ENCODE measurements at regions not wholly inside any gene's neighbourhood (a gene's known extent, or its start where the extent isn't known, plus 50 kb on each side); places are given as distances from the start of the nearest gene placed in this dataset.
"Not testable (repeated sequence)": the region's sequence is repeated elsewhere in the genome, so short reads cannot be mapped to it uniquely, and the experiment has no call there.

DNA sequence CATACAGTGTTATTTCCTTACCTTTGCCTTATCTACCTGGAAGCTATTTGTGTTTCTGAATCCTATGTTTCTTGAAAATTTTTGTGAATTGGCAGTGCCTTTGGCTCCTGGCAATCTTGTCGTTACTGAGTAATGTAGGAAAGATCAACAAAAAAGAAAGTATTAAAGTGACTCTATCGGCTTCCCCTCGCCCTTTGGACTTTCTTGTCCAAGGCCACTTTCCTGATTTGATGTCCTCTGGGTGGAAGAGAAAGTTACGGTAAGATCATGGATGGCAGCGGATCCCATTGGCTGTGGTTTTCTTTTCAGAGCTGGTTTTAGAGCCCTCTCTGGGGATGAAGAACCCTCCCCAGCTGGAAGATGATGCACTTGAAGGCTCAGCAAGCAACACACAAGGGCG lies 324.9 kb upstream of the COX7C start:
- H3K9me2 ChIP-seq (ENCODE audit: insufficient read depth, low read length); H3K9ac ChIP-seq (ENCODE audit: low read length); H3K4me2 ChIP-seq (ENCODE audit: low read length); H4K20me1 ChIP-seq (ENCODE audit: insufficient read depth); H2AFZ ChIP-seq (ENCODE audit: low read depth, low read length); H3K9me3 ChIP-seq (ENCODE audit: low read length); H3F3A ChIP-seq (ENCODE audit: insufficient read depth, low read length, poor library complexity, severe bottlenecking); H3K27me3 ChIP-seq (ENCODE audit: insufficient read depth, low read depth, low read length); H3K79me2 ChIP-seq (replicated peaks; ENCODE audit: insufficient read depth, low read length); H3K4me3 ChIP-seq (ENCODE audit: low read length); H3K27ac ChIP-seq (ENCODE audit: low read length); H3K36me3 ChIP-seq (ENCODE audit: insufficient read depth, low read length): not testable (repeated sequence)

GRCh38 chr5:86302643-86303042 lies 315.1 kb upstream of the COX7C start:
- not testable (repeated sequence) for H3K9ac ChIP-seq (ENCODE audit: low read length); H3K79me2 ChIP-seq (replicated peaks; ENCODE audit: insufficient read depth, low read length); H3K27me3 ChIP-seq (ENCODE audit: insufficient read depth, low read depth, low read length); H3K27ac ChIP-seq (ENCODE audit: low read length); H3K36me3 ChIP-seq (ENCODE audit: insufficient read depth, low read length); H2AFZ ChIP-seq (ENCODE audit: low read depth, low read length); H3K9me2 ChIP-seq (ENCODE audit: insufficient read depth, low read length); H3F3A ChIP-seq (ENCODE audit: insufficient read depth, low read length, poor library complexity, severe bottlenecking); H3K9me3 ChIP-seq (ENCODE audit: low read length); H4K20me1 ChIP-seq (ENCODE audit: insufficient read depth); H3K4me3 ChIP-seq (ENCODE audit: low read length); H3K4me2 ChIP-seq (ENCODE audit: low read length)

DNA sequence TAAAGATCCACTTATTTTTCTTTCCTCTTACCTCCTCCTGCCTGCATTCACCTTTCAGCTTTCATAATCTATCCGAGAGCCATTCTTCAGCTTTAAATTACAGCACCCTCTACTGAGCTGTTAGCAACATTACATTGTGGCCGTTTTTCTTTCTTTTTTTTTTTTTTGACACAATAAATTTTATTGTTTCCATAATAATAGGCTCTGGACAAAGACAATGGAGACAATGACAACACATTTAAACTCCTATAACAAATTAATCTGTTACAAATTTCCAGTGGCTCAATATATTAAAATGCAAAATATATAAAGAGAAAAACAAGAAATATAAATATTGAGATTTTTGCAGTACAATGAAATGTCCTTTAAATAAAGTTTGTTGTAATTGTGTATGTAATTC lies 312.7 kb upstream of the COX7C start:
- not testable (repeated sequence) for H3K79me2 ChIP-seq (replicated peaks; ENCODE audit: insufficient read depth, low read length); H3K36me3 ChIP-seq (ENCODE audit: insufficient read depth, low read length); H3K9me3 ChIP-seq (ENCODE audit: low read length); H3K4me2 ChIP-seq (ENCODE audit: low read length); H3F3A ChIP-seq (ENCODE audit: insufficient read depth, low read length, poor library complexity, severe bottlenecking); H3K4me3 ChIP-seq (ENCODE audit: low read length); H2AFZ ChIP-seq (ENCODE audit: low read depth, low read length); H3K27me3 ChIP-seq (ENCODE audit: insufficient read depth, low read depth, low read length); H3K27ac ChIP-seq (ENCODE audit: low read length); H4K20me1 ChIP-seq (ENCODE audit: insufficient read depth); H3K9me2 ChIP-seq (ENCODE audit: insufficient read depth, low read length); H3K9ac ChIP-seq (ENCODE audit: low read length)
- TF ChIP-seq RAD21 (conservative IDR thresholded peaks at IDR 0.05) (peak; percentile 66), SMC3 (conservative IDR thresholded peaks at IDR 0.05; ENCODE audit: poor library complexity) (peak; percentile 72), CTCF (IDR thresholded peaks at IDR 0.05; ENCODE audit: poor library complexity, severe bottlenecking) (peak; percentile 71)

- Histone ChIP-seq H3F3A (ENCODE audit: insufficient read depth, low read length, poor library complexity, severe bottlenecking) (no peaks in the 10 kb centered on the region), H3K4me2 (ENCODE audit: low read length) (no peak overlapping the region), H4K20me1 (ENCODE audit: insufficient read depth) (no peaks in the 10 kb centered on the region), H3K27me3 (ENCODE audit: insufficient read depth, low read depth, low read length) (no peaks in the 10 kb centered on the region), H3K79me2 (replicated peaks; ENCODE audit: insufficient read depth, low read length) (no peaks in the 10 kb centered on the region), H3K9me3 (ENCODE audit: low read length) (no peaks in the 10 kb centered on the region), H3K9me2 (ENCODE audit: insufficient read depth, low read length) (no peaks in the 10 kb centered on the region), H3K4me3 (ENCODE audit: low read length) (no peak overlapping the region), H3K9ac (ENCODE audit: low read length) (no peak overlapping the region), H3K27ac (ENCODE audit: low read length) (no peak overlapping the region), H3K36me3 (ENCODE audit: insufficient read depth, low read length) (no peaks in the 10 kb centered on the region), H2AFZ (ENCODE audit: low read depth, low read length) (no peak overlapping the region)
- TF ChIP-seq EZH2 (IDR thresholded peaks at IDR 0.05; ENCODE audit: borderline replicate concordance, insufficient read depth, low read length, poor library complexity, severe bottlenecking) (no peak), CTCF (IDR thresholded peaks at IDR 0.05; ENCODE audit: poor library complexity, severe bottlenecking) (no peak), MXI1 (conservative IDR thresholded peaks at IDR 0.05; ENCODE audit: poor library complexity, severe bottlenecking) (no peak), SMC3 (conservative IDR thresholded peaks at IDR 0.05; ENCODE audit: poor library complexity) (no peak), TAF1 (IDR thresholded peaks at IDR 0.05; ENCODE audit: low read depth) (no peak), RAD21 (conservative IDR thresholded peaks at IDR 0.05) (no peak), POLR2AphosphoS5 (IDR thresholded peaks at IDR 0.05) (no peak), EP300 (conservative IDR thresholded peaks at IDR 0.05; ENCODE audit: poor library complexity, severe bottlenecking) (no peak)
Measured at GRCh38 chr5:86314951-86315350, 302.8 kb upstream of the COX7C start.

Data from neural cell (in vitro differentiated cells).